NCI-H1092 treated with DMSO at 0.1 percent for 48 hours (cell line): ENCODE measurements at regions not wholly inside any gene's neighbourhood (a gene's known extent, or its start where the extent isn't known, plus 50 kb on each side); places are given as distances from the start of the nearest gene placed in this dataset.

Source experiments
- DNase-seq: peaks from one replicate; lab custom pipeline; 2025; lab: John Stamatoyannopoulos, UW

DNA sequence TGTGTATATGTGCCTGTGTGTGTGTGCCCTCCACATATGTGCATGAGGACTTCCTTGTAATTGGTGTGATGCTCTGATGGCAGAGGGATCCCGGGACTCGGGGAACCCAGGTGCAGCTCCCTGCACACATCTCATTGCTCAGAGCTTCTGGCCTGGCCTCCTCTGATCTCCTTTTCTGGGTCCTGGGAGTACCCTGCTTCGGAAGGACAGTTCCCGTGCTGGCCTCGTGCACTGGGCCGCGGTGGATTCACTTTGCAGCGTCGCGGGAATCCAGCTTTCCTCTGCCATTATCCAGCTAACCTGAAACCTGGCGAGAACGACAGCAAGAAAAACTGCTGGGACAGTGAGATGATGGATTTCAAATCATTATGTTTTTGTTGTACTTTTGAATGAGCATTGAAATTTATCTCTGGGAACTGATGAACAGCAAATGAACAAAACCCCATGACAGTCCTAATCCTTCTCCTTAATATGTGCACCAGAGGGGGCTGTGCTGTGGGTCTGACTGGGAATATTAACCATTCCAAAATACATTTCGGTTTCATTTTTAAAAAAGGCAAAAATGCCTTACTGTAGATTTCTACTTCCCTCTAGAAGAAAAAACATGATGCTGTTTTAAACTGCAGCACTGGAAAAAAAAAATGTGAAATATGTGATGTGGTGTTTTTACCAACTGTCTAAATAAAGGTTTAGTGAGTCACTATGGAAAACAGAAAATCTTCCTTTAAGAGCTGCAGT lies 78.2 kb downstream of the PTGR3 start:
- DNase-seq, result no peak

DNA sequence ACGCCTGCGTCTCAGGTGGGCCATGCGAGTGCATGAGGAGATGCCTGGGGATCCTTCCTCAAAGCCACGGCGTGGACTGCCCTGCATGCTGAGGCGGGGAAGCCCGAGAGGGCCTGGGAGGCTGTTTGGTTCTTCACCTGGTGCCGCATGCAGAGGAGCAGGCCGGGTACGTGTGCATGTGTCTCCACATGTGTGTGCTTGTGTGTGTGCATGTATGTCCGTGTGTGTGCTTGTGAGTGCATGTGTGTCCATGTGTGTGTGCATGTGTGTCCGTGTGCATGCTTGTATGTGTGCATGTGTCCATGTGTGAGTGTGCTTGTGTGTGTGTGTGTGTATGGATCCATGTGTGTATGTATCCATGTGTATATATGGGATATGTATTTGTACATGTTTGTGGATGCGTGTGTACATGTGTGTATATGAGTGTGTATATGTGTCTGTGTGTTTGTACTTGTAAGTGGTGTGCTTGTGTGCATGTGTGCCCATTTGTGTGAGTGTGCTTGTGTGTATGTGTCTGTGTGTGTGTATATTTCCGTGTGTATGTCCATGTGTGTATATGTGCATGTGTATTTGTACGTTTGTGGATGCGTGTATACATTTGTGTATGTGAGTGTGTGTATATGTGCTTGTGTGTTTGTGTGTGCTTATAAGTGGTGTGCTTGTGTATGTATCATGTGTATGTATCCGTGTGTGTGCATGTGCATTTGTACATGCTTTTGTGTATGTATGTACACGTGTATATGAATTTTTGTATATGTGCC lies 79.0 kb downstream of the PTGR3 start:
- DNase-seq, result no peak

DNA sequence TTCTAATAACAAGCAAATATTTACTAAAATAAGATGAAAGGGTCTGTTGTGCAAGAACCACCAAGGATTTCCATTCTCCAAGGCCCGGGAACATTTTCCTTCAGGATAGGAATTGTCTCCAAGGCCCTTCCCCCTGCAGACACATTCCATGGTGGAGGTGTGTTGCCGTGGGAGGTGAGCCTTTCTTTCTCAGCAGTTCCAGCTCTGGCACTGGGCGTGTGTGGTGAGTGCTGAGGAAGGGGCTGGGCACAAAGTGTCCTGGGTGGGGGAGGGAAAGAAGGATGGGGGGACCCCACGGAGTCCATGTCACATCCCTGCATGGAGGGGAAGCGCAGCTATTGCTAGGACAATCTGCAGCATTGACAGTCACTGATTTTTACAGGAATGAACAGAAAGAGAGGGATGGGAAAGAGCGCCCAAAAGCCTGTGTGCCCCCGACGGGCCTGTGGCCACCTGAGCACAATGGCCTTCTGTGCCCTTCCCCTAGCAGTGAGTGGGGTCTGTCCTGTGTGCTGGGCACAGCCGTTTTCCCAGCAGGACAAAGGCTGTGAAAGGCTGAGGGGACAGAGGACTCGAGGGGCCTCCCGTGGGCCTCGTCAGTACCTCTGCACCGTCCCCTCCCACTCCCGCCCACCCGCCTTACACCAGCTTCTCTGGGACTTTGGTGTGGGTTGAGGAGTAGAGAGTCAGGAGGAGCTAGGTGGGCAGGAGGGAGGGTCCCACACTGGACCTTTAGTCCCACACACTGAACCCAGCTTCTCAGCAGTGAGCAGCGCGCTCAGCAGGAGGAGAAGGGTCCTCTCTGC lies 79.8 kb downstream of the PTGR3 start:
- no peak for DNase-seq

DNA sequence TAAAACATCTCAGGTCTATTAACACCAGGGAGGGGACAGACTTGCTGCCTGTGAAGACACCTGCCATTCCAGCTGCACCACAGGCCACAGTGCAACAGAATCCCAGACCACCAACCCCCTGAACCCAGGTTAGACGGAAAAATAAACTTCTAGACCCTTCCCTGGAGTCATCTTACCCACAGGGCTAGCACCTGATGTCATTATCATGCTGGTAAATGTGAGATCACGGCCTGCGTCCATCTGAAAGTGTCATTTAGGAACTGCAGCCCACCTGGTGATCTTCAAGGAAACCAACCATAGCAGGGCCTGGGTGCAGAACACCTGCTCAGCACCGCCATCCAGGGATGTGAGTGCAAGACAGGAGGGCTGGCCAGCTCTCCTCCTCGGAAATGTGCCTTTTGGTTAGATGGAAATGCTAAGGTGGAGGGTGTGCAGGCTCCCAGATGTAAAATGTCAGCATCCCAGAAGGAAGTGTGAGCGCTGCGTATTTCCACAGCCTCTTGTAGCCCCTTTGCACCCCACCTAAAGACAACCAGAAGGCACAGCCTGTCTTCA lies 80.8 kb downstream of the PTGR3 start:
- DNase-seq, result no peak

DNA sequence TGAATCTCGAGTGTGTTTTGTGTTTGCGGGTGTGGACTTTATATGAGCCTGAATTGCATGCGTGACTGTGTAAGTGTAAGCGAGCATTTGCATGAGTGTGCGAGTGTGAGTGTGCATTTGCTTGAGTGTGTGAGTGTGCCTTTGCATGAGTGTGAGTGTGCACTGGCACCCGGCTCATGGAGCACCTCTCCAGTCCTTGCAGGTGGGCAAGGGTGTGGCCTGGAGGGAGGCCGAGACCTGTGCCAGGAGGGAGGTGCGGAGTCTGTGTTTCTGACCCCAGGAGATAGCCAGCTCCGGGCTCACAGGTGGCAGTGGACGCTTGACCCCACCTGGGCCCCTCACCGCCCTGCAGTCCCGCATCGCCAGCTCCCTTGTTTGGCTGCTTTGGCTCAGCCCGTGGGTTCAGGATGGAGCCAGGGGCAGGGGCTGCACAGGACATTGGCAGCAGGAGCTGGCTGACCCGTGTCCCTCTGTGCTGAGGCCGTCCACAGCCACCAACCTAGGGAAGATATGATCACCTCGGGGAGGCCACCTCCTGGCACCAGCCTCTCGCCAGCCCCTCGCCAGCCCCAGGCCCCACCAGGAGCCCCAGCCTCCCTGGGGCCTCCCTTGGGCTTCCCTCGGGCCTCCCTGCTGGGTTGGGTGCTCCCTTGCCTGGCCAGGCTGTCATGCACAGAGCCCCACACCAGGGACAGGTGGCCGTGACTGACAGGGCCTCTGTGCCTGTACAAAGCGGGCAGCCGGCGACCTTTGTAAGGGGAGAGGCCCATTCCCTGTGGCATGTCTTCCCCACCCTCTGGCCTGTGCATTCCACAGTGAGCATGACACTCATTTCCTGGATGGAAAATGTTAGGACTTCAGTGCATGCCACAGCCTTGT lies 81.6 kb downstream of the PTGR3 start:
- no peak for DNase-seq

DNA sequence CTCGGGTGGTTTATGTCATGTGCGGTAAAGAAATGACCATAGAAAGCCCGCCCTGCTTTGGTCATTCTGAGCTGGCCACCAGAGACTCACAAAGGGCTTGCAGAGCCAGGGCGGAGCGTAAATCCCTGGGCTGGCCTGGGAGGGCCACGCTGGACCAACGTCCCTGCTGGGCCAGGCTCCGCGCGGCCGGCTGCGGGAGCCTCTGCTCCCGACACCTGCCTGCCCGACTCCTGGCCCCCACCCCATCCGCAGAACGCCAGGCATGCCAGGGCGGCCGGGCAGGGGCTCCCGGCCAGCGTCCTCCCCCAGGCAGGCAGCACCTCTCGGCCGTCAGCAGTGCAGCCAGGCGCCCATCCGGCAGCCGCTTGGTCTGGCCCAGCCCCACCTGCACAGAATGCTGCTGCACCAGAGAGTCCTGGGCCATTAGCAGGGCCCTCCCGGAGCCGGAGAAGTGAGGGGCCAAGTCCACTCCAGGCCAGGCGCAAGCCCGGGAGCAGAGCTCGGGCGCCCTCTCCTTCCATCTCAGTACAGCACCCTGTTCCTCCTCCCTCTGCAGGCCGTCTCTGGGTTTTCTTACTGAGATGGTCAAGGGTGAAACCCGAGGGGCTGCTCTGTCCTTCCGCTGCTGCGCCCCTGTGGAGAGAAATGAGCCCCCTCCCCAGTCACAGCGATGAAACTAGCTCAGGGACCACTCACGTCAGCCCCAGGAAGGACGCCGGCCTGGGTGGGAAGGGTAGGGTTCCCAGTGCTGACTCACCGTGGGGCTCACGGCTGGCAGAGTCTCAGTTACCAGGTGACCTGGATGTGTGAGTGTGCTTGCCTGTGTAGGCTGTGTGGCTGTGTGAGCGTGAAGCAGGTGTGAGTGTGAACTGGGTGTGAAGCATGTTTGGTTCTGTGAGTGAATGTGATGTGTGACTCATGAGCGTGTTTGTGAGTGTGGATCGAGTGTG lies 83.3 kb downstream of the PTGR3 start:
- no peak for DNase-seq

DNA sequence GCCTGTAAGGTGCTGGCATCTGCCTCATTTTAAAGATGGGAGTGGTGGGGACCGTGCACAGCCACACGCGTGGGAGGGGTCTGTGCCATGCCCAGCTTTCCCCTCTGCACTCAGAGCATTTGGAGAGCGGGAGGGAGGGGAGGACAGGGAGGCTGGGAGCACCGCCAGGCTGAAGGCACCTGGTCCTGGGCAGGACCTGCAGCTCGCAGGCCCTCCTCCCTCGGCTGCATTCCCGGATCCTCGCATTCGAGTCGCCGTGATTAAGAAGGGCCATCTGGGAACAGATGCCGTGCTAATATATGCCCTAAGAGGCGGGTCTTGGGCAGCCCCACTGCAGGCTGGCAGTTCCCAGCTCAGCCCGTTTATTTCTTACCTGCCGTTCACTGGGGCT lies 84.0 kb downstream of the PTGR3 start:
- no peak for DNase-seq

DNA sequence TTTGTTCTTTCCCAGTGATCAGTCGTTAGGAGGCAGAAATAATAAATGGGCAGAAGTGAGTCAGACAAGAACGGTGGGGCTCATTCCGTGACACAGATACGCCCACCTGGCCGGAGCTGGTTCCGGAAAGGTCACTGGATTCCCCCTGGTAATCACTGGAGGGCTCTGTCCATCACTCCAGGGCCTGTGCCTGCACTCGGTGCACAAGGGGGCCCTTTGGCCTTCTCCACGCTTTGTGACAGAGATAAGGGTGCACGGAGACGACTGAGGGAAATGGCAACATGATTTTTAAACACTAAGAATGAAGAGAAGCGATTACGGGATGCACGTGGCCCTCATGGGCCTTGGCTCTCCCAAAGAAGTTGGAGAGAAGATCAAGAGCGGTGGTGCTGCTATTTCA lies 84.4 kb downstream of the PTGR3 start:
- DNase-seq, result no peak

DNA sequence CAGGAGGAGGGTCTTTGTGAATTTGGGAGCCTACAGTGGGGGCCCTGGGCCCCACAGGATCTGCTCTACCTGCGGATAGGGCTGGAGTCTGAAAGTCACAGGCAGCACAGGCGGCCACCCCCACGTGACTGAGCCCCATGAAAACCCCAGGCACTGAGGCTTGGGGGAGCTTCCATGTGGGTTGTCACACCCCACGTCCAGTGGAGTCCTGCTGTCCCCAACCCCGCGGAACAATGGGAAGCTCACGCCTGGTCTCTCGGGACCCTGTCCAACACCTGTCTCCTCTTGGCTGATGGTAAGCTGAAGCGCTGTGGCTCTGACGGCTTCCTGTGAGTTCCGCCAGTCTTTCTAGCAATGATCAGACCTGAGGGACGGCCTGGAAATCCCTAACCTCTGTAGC lies 85.8 kb downstream of the PTGR3 start:
- DNase-seq, result peak; percentile 16

DNA sequence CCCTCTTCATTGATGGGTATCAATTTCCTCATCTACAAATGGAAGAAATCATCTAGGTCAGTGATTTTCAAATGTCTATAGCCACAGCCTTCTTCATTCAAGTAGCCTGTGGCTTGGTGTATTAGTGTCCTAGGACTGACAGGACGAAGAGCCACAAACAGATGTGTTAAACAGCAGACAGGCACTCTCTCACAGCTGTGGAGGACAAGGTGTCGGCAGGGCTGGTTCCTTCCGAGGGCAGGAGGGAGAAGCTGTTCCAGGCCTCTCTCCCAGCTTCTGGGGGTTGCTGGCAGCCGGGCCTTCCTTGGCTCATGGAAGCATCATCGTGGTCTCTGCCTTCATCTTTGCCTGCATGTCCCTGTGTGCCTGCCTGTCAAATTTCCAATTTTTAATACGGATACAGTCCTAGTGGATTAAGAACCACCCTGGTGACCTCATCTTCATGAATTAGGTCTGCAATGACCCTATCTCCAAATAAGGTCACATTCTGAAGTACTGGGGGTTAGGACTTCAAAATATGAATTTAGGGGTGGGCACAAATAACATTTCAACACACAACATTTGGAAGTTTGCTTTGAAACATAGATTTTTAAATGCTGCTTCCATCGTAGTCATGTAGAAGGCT lies 86.5 kb downstream of the PTGR3 start:
- no peak for DNase-seq

DNA sequence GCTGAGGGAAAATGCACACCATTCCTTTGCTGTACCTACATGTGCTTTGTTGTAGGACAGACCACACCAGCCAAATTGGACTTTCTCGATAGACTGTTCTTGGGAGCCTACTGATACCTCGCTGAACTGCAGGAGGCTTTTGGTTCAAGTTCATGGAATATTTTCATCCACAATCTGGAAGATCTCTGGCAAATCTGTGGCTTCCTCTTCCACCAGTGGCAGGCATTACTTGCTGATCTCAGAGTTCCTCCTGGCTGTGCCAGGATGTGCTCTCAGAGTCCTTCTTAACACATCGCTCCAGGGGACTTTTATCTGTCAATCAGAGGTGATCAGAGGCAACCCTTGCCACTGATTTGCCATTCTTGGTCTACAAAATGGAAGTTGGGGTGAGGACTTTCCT lies 87.7 kb downstream of the PTGR3 start:
- DNase-seq, result no peak

DNA sequence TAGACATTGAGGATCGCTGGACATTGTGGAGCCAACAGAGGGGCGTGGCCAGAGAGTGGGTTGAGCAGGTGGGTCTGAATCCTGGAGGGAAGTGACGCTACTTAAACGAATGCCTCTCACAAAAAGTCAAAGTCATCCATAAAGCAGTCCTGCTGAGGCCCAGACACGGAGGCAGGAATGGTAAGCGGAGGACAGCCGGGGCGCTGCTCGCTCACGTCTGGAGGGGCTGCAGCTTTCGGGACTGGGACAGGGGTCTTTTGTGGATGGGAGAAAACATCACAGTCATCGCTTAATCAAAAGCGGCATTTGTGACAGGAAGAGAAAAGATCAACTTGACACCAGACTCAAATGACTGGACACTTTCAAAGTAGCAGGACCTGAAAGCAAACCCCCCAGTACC lies 88.4 kb downstream of the PTGR3 start:
- DNase-seq, result no peak

DNA sequence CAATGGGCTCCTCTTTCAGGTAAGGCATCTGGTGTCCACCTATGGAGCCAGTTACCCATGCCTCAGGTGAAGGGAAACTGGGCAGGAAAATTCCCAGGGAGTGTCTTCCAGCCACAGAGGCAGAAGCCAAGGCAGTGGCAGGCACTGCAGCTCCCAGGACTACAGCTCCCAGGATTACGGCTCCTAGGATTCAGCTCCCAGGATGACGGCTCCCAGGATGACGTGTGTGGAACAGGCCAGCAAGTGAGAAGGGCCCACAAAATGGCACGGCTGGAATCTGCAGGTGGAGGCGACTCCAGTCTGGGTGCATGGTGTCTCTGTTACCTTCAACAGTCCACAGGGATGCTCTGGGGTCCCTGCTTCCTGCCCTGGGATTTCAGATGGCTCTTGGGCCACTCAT lies 92.1 kb downstream of the PTGR3 start:
- DNase-seq, result no peak

DNA sequence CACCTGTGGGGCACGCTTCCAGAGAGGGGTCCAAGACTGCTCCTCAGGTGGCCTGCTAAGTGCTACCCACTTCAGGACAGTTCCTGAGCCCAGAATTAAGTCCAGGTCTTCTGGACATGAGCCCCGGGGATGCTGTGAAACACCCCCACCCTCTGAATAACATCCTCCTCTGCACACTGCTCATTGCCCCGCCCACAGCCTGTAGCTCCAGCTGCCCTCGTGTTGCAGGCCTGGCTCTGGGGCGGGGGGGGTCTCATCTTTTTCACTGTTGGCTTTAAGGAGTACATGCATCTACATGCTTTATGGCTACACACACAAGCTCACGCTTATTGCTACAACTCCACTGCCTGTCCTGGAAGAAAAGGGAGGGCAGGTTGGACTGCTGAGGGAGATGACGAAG lies 92.8 kb downstream of the PTGR3 start:
- no peak for DNase-seq

DNA sequence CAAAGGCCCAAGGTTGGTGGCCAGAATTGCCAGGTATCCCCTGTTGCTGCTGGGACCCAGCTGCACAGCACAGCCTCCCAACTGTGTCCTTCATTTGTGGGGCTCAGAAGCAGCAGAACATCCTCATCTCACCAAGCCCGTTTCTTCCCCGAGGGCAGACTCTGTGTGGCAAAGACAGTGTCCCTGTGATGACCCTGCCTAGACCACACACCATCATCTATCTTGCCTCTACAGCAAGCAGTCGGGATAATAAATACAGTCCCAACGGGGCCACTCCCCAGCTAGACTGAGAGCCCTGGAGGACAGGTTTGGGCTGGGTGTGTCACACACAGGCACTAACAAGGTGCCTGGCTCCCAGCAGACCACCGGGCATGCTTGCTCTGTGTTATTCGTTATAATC lies 93.4 kb downstream of the PTGR3 start:
- no peak for DNase-seq
